Heart right ventricle (tissue), 16 donors: ENCODE measurements at regions not wholly inside any gene's neighbourhood (a gene's known extent, or its start where the extent isn't known, plus 50 kb on each side); places are given as distances from the start of the nearest gene placed in this dataset.
"Not testable (repeated sequence)": the region's sequence is repeated elsewhere in the genome, so short reads cannot be mapped to it uniquely, and the experiment has no call there.

Experiments
- ATAC-seq, 8 donors: fragments of 200-7000 bp; cut with Tn5 transposase; one replicate each; pipeline ENCODE4 v1.9.1; 2020; ENCODE audit warnings: mild to moderate bottlenecking in 8 of 8, moderate library complexity in 8 of 8, moderate number of reproducible peaks in 1 of 8
- DNase-seq, 2 donors: peaks; one replicate each; pipeline ENCODE4 v3.0.0-alpha.2; 2020
- H3K27ac ChIP-seq, 10 donors: fragments of 200-600 bp; sonication (generic) in 2 of 10; one replicate each; pipeline versions ENCODE4 v1.5.0 to v1.8.0; 2020 to 2022; ENCODE audit warnings: mild to moderate bottlenecking in 3 of 10
- H3K27me3 ChIP-seq, 7 donors: fragments of 200-600 bp; one replicate each; pipeline ENCODE4 v1.8.0; 2021 to 2022; ENCODE audit warnings: mild to moderate bottlenecking in 2 of 7
- H3K36me3 ChIP-seq, 9 donors: fragments of 200-600 bp; sonication (generic) in 1 of 9; one replicate each; pipeline versions ENCODE4 v1.5.0 to v1.8.0; 2020 to 2022; ENCODE audit warnings: mild to moderate bottlenecking in 2 of 9
- H3K4me1 ChIP-seq, 9 donors: fragments of 200-600 bp; sonication (generic) in 1 of 9; one replicate each; pipeline versions ENCODE4 v1.5.0 to v1.8.0; 2020 to 2022; ENCODE audit warnings: mild to moderate bottlenecking in 4 of 9
- H3K4me3 ChIP-seq, 10 donors: fragments of 200-600 bp; sonication (generic) in 2 of 10; one replicate each; pipeline versions ENCODE4 v1.5.0 to v1.8.0; 2020 to 2022; ENCODE audit warnings: mild to moderate bottlenecking in 7 of 10, moderate library complexity in 2 of 10
- H3K9me3 ChIP-seq, 11 donors: fragments of 200-600 bp in 10 of 11; sonication (generic) in 2 of 11; one replicate each; pipeline versions ENCODE4 v1.5.0 to v1.8.0; 2013 to 2022; ENCODE audit warnings: mild to moderate bottlenecking in 2 of 11, control low read depth in 1 of 11, moderate library complexity in 1 of 11
- CTCF ChIP-seq, 9 donors: fragments of 200-600 bp; sonication (generic) in 2 of 9; IDR thresholded peaks; one replicate each; pipeline versions ENCODE4 v1.5.0 to v1.8.0; 2021 to 2022; ENCODE audit warnings: antibody characterized with exemption in 9 of 9, mild to moderate bottlenecking in 5 of 9, moderate library complexity in 1 of 9
- WGBS, 2 donors: extraction: QIAGEN DNeasy Blood & Tissue Kit; methylation state at CpG; one replicate each; pipeline ENCODE4 v1.1.7; 2013; ENCODE audit warnings: inconsistent platforms in 1 of 2; 5-methylcytosine and 5-hydroxymethylcytosine counted together
- intact Hi-C, 10 donors: fragments of 100-400 bp; cut with DNase I; formaldehyde crosslinking; loops; one replicate each; pipeline versions ENCODE4 v1.11.1 to v1.14.2; 2022
- donor health status: Arrhythmogenic right ventricular cardiomyopathy.
- donor health status: ischemic (EF 13 %, LVEDD 7.1; RV severe dilation, severe dysfunction).
- donor health status: healthy with polysubstance abuse.
- donor health status: DM: no; HTN: yes; CAD: no.
- donor health status: DM: no; HTN: no; CAD: no.
- donor health status: ischemic (EF 25% LVEDD 6.9; RV normal size, moderate dysfunction).
- donor health status: ischemic (EF 25% LVEDD 5.7; RV mildly dilated, moderate dysfunction).
- donor health status: healthy.
- donor health status: DM: yes; HTN: yes; CAD: no.
- donor health status: Ischemic cardiomyopathy.
- donor health status: ischemic (EF 35%, LVEDD 5.7; RV mildly dilated, moderate dysfunction).
- donor health status: nonischemic (EF 11% LVEDD 7.7; RV severe dilation, severe dysfunction).
- donor health status: DM: yes; HTN: yes; CAD: no.
- donor health status: PGD.
- donor health status: ischemic (EF 29% LVEDD 5.4; RV normal size, mild dysfunction).
- donor health status: nonischemic (EF 23%, LVEDD 6.1; RV moderate dilation, normal function).

- Histone ChIP-seq H3K9me3 (no peaks in the 10 kb centered on the region), H3K27ac (no peak overlapping the region), H3K36me3 (no peaks in the 10 kb centered on the region), H3K27me3 (no peaks in the 10 kb centered on the region), H3K4me3 (no peak overlapping the region), H3K4me1 (no peaks in the 10 kb centered on the region)
- no peak for TF ChIP-seq CTCF (IDR thresholded peaks at IDR 0.05)
- 86 to 90% methylated on average over 4 of the region's 4 CpGs for WGBS, 2 donors
- DNase-seq (no peak), ATAC-seq (no peak)
- intact Hi-C loops: no loop called here
Observed at GRCh38 chr6:48961781-48962415, 501.2 kb downstream of the MMUT start.

GRCh38 chr6:48959251-48960060 lies 503.6 kb downstream of the MMUT start:
- H3K9me3 ChIP-seq: peaks cover 0 to 7% (median 0%) of the 10 kb centered on the region in 11 donors
- H3K27ac ChIP-seq: no peak overlapping the region
- intact Hi-C loops: no loop called here
- H3K4me3 ChIP-seq: no peak overlapping the region
- no peak for TF ChIP-seq CTCF (IDR thresholded peaks at IDR 0.05)
- no peaks in the 10 kb centered on the region for H3K27me3 ChIP-seq
- H3K36me3 ChIP-seq: no peaks in the 10 kb centered on the region
- no peak for ATAC-seq
- 74 to 81% methylated on average over 6 of the region's 6 CpGs for WGBS, 2 donors
- no peak for DNase-seq
- no peaks in the 10 kb centered on the region for H3K4me1 ChIP-seq

- Histone ChIP-seq H3K9me3 (peaks cover 0 to 12% (median 0%) of the 10 kb centered on the region in 11 donors), H3K27me3 (no peaks in the 10 kb centered on the region), H3K4me3 (no peak overlapping the region), H3K4me1 (no peaks in the 10 kb centered on the region), H3K27ac (no peak overlapping the region), H3K36me3 (no peaks in the 10 kb centered on the region)
- no peak for ATAC-seq
- no peak for DNase-seq
- no peak for TF ChIP-seq CTCF (IDR thresholded peaks at IDR 0.05)
- intact Hi-C loops: no loop called here
- WGBS, 2 donors: 59 to 64% methylated on average over 5 of the region's 5 CpGs
Observed at GRCh38 chr6:48957781-48958180, 505.3 kb downstream of the MMUT start.

GRCh38 chr6:48951917-48952316 lies 511.1 kb downstream of the MMUT start:
- no peak for TF ChIP-seq CTCF (IDR thresholded peaks at IDR 0.05)
- Histone ChIP-seq H3K27ac (no peak overlapping the region), H3K36me3 (no peaks in the 10 kb centered on the region), H3K9me3 (peaks cover 0 to 22% (median 0%) of the 10 kb centered on the region in 11 donors), H3K27me3 (no peaks in the 10 kb centered on the region), H3K4me3 (no peak overlapping the region), H3K4me1 (no peaks in the 10 kb centered on the region)
- ATAC-seq (no peak), DNase-seq (no peak)
- 73 to 88% methylated on average over 2 of the region's 2 CpGs for WGBS, 2 donors
- intact Hi-C loops: no loop called here

- DNase-seq, H3K27me3 ChIP-seq, H3K27ac ChIP-seq, H3K36me3 ChIP-seq, H3K9me3 ChIP-seq, intact Hi-C loops, ATAC-seq, H3K4me3 ChIP-seq, H3K4me1 ChIP-seq: not testable (repeated sequence)
- WGBS, 2 donors: 82 to 92% methylated on average over 4 of the region's 4 CpGs
Observed at GRCh38 chr6:48944276-48944675, 518.8 kb downstream of the MMUT start.
